ENCODE measurements at regions not wholly inside any gene's neighbourhood (a gene's known extent, or its start where the extent isn't known, plus 50 kb on each side); places are given as distances from the start of the nearest gene placed in this dataset.

DNA sequence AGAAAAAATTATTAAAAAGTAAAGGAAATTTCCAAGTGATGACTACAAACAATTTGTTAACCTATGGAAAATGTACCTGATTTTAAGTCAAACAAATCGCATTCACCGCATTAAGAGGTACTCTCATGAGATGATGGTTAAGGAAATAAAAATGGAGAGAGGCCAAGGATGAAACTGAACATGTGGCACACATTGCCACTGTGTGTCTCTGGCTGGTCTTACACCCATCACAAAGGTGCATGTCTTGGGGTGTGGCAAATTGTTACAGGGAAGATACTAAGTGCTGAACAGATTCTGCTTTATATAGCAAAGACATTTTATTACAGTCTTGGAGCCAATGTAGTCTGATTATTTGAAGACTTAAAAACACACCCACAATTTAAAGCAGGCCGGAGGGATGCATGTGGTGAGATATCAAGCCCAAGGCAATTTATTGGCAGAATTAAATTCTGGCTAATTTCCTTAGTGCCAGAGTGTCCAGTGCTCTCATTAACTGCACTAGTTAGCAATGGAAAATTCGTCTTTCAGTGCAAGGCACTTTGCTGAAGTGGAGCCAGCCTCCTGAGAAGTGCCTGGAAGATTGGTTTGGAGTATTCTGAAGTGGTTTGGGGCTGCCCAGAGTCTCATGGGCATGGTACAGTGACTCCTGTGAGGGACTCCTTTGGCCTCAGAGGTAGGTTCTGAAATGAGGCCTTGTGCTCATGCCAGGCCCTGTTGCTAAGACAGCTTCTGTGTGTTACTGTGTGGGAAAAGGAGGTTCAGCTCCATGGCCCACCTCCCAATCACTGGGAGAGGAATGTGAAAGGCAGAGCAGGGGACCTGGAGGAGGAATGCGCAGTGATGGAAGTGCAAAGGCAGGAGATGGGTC is 166.9 kb downstream of the BRMS1L start:
- no peak for DNase-seq
- intact Hi-C loops (cut with DNase I) = no loop called here

DNA sequence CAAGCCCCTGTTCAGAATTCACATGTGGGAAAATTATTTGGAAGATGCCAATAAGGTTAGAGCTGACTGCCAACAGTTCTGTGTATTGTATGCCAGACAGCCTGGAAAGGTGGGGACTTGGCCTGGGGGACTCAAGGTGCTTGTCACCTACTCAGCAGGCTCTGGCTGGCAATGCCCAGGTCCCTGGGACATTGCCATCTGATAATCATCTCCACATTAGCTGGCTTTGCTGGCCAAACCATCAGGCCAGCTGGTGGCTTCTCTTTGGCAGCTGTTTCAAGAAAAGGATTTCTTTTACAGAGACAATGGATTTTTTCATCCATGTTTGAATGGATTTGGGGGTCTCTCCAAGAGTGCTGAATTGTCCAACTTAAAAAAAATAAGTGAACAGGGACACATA is 165.2 kb downstream of the BRMS1L start:
- DNase-seq = no peak
- intact Hi-C loops (cut with DNase I) = no loop called here

DNA sequence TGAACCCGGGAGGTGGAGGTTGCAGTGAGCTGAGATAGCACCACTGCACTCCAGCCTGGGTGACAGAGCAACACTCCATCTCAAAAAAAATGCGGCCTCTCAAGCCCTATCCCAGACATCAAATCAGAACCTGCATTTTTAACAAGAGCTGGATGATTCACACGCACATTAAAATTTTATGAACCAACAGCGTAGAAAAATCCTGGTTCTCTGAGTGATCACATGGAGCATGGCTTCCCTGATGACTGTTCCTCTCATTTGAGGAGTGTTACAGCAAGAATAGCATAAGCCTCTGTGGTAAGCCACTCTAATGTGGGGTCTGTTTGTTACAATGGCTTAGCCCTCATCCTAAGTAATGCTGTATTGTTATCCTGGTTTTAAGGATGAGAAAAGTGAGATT is 163.6 kb downstream of the BRMS1L start:
- no peak for DNase-seq
- intact Hi-C loops (cut with DNase I) = no loop called here

DNA sequence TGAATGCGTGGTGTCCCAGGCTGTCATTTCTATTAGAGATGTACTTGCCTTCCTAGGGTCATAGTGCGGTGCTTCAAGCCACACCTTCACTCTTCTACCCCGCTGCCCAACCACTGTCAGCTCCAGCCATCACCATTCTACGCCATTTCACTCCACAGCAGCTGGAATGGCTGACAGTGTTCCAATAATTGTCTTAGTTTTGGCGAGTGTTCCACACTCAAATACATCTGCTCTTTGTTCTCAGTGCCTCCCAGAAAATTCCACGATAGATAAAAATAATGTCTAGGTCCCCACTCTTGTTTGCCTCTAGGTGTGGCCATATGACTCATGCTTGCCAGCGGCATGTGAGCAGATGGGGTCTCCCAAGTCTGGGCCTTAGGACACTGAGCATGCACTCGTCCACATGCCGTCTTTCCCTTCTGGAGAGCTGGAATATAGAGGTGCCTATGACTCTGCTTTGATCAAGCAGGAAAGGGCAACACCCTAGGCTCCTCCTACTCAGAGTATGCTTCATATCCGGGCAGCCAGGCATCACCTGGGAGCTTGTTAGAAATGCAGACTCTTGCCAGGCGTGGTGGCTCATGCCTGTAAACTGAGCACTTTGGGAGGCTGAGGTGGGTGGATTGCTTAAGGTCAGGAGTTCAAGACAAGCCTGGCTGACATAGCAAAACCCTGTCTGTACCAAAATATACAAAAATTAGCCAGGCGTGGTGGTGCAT is 163.0 kb downstream of the BRMS1L start:
- DNase-seq = peak in 2 of 10 donors; percentile 41 to 75
- intact Hi-C loops (cut with DNase I) = no loop called here

DNA sequence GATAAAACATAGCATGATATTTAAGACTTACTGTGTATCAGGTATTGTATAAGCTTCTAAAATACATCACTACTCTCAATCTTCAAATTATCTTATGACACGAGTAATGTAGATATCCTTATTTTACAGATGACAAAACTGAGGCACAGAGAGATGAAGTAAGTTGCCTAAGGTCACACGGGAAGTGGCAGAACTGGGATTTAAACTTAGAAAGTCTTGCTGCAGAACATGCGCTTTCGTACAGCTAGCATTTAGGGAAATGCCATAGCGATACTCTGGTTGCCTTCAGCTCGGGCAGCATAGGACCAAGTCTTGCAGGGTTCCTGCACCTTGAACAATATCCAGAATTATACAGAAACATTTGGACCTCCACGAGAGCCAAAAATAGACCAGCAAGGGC is 162.4 kb downstream of the BRMS1L start:
- intact Hi-C loops (cut with DNase I) = no loop called here
- no peak for DNase-seq

DNA sequence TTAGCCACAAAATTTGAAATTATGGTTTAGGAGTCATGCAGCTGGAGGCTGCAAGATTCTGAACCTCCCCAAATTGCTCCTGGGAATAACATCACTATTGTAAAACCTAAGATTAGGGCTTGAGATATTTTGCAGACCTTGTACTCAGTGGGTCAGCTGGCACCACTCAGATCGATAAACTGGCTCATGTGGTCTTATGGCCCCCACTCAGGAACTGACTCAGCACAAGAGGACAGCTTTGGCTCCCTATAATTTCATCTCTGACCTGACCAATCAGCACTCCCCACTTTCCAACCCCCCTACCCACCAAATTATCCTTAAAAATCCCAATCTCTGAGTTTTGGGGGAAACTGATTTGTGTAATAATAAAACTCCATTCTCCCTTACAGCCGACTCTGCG is 161.6 kb downstream of the BRMS1L start:
- intact Hi-C loops (cut with DNase I) = no loop called here
- no peak for DNase-seq

DNA sequence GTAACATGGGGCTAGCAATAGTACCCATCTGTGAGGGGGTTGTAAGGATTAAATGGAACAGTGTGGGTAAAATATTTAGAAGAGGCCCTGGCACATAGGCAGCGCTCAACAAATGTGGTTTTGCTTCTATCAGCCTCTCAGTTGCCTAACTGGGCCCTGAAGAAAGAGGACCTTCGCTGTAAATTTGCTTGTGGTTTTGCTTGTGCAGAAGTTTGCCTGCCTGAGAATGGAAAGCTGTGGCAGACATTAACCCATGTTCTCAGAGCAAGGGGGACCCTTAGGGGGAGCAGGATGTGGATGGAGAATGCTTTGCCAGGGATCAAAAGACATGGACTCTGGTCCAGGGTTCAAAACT is 160.1 kb downstream of the BRMS1L start:
- intact Hi-C loops (cut with DNase I) = no loop called here
- DNase-seq = no peak

DNA sequence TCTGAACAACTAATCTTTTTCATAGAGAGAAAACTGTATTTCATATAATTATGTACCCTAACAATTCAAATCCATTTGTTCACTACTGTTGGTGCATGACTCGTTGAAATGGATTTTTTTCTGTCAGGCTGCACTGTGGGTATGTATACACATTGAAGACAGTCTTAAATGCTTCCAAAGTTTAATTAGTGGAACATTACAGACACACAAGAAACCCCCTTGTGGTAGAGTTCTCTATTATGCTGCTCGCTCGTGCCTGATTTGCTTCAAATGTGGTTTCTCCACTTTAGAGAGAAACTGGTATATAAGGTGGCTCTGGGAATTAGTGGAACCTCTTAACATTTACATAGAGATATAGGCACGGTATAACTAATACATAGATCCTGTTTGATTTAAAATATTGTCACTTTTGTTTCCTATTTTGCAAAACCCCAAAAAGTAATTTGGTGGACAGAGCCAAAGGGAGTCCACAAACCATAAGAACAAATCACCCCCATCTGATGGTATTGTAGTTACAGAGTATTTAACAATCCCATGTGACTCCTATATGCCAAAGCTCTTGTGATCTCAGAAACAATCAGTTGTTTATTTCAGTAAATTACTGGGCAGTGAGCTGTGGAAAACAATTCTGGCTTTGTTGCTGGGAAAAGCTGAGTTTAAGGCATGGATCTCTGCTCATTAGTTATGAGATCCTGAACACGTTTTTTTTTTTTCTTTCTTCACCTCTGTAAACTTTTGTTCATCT is 159.5 kb downstream of the BRMS1L start:
- intact Hi-C loops (cut with DNase I) = no loop called here
- no peak for DNase-seq

DNA sequence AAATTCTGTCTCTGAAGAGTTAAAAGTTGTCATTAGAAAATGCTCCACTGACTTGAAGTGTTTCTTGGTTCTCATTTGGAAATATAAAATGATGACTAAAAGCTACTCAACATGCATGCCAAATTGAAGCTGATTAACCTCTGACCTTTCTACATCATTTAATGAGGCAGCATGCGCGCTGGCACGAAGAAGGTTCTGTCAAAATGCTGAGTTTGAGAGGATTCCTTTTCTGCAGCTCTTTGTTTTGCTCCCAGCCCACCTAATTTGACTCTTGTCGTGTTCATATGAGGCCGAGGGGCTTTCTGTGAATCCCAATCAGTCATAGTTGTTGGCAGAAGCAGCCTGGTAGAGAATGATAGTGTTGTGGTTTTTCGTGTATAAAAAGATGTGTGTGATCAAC is 153.4 kb downstream of the BRMS1L start:
- intact Hi-C loops (cut with DNase I) = no loop called here
- no peak for DNase-seq

DNA sequence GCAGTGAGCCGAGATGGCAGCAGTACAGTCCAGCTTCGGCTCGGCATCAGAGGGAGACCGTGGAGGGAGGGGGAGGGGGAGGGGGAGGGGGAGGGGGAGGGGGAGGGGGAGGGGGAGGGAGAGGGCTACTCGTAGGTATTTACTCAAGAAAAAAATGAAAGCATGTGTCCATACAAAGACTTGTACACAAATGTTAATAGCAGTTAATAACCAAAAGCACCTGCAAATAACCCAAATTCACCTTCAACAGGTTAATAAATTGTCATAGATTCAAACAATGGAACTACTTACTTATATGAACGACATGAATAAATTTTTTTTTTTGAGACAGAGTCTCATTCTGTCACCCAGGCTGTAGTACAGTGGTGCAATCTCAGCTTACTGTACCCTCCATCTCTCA is 152.4 kb downstream of the BRMS1L start:
- no peak for DNase-seq
- intact Hi-C loops (cut with DNase I) = no loop called here

DNA sequence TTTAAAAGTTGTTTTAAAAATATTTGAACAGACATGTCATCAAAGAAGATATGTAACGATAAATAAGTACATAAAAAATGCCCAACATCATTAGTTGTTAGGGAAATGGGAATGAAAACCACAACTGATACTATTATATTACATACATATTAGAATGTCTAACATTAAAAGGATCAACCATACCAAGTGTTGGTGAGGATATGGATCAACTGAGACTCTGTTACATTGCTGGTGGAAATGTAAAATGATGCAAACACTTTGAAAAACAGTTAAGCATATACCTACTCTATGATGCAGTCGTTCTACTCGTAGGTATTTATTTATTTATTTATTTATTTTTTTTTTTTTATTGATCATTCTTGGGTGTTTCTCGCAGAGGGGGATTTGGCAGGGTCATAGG is 149.7 kb downstream of the BRMS1L start:
- intact Hi-C loops (cut with DNase I) = no loop called here
- DNase-seq = no peak

DNA sequence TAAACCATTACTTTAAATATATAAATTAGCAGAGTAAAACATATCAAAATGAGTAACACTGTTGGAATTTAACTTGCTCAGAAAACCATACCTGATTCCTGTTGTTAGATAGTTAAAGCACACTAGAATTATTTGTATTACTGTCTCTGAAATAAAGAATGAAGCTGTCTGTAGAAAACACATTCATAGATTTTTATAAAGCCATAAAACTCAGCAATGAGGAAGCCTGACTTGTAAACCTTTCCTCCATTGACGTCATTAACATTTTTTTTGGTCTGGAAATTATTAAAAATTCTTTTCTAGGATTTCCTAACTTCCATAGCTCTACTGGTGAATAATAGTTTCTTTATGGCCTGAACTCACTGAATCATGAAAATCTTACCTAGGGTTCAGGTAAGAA is 147.6 kb downstream of the BRMS1L start:
- no peak for DNase-seq
- intact Hi-C loops (cut with DNase I) = no loop called here

DNA sequence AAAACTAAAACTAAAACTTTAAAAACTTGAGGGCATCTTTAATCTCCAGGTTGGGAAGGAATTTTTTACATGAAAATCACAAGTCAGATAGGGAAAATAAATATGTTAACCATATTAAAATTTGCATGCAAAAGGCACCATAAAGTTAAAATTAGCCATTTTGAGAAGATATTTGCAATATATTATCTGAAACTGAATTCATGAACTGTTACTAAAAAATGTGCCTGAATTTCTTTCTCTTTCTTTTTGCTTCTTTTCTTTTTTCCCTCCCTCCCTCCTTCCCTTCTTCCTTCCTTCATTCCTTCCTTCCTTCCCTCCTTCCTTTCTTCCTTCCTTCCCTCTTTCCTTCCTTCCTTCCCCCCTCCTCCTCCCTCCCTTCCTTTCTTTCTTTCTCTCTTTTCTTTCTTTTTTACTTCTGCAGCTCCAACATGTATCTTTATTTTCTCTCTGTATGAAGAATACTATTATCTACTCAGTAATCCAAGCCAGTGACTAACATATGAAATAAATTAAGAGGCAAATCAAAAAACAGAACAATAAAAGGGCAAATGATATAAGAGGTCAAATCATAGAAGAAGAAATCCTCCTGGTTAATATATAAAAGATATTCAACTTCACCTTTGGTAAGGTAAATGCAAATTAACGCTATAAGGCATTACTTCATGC is 146.0 kb downstream of the BRMS1L start:
- intact Hi-C loops (cut with DNase I) = no loop called here
- no peak for DNase-seq

DNA sequence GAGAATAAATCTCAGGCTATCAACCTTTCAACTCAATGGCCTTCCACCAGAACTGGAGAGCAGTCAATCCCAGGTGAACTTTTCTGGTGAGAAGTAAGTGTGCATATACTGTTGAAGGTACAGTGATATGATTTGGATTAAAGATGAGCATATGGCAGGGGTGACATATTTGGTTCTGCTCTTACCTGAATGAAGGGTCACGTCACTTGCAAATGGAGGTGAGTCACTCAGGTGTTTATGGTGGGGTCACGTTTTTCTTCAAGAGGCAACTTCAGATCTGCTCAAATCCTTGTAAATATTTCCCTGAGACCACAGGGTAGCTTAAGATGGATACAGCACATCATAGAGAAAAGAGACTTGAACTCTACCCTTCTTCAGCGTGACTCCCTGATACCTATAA is 143.2 kb downstream of the BRMS1L start:
- no peak for DNase-seq
- intact Hi-C loops (cut with DNase I) = loop anchor here (10.0 kb wide), 1 partner anchor 405 kb away; no protein-coding TSS in a partner anchor

DNA sequence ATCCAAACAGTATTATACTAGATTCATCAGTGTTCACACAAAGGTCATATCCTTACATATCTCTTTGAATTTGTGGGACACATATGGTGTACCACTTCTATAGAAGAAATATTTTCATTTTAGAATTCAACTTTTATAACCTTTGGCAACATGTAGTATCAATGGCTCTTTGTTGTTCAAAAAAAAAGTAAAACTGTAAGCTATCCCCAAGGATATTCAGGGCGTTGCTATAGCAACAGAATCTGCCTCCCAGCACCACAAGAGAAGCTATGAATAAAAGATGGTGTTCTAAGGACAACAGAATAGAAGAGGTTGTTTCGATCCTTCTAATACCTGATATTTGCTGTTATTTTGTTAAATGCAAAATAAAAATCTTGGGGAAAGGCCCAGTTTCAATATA is 139.3 kb downstream of the BRMS1L start:
- peak in 1 of 10 donors; percentile 21 for DNase-seq
- intact Hi-C loops (cut with DNase I) = loop anchor here (10.0 kb wide), 1 partner anchor 409 kb away; no protein-coding TSS in a partner anchor

DNA sequence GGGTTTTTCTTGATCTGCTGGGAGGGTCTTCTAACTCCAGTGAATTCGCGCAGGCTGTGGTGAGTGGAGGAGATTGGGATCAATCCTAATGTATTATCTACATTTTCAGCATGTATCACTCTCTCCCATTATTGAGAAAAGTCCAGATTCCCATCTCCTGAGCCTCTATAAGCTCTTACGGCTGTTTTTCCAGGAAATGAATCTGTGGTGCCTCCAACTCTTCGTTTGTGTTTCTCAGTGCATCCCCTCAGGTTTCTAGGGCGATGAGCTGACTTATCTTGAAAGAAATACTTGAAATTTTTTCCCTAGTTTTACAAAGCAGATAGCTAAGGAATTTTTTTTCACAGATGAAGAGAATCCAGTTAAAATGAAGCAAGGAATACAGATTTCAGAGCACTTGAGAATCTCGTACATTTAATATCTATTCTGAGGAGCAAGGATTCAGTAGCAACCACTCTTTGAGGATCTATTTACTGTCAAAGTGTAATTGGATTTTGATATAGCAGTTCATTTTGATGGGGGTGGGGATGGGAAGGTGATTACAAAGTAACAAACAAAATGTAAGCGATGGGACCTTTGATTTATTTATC is 138.7 kb downstream of the BRMS1L start:
- intact Hi-C loops (cut with DNase I) = loop anchor here (10.0 kb wide), 1 partner anchor 410 kb away; no protein-coding TSS in a partner anchor
- DNase-seq = no peak

DNA sequence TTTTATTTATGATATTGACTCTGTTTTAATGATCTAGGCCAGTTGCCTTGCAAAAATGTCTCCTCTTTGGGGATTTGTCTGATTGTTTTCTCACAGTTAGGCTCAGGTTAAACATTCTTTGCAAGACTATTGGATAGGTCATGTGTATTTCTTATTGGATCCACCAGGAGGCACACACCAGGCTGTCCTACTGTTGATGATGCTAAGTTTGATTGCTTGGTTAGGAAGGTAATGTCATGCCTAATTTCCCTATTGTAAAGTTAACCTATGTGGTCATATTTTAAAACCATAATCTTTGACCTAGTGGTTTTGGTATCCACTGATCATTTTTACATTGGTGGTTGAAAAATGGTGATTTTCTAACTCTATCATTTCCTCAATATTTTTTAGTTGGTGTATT is 137.1 kb downstream of the BRMS1L start:
- intact Hi-C loops (cut with DNase I) = loop anchor here (10.0 kb wide), 1 partner anchor 412 kb away; no protein-coding TSS in a partner anchor
- DNase-seq = no peak

DNA sequence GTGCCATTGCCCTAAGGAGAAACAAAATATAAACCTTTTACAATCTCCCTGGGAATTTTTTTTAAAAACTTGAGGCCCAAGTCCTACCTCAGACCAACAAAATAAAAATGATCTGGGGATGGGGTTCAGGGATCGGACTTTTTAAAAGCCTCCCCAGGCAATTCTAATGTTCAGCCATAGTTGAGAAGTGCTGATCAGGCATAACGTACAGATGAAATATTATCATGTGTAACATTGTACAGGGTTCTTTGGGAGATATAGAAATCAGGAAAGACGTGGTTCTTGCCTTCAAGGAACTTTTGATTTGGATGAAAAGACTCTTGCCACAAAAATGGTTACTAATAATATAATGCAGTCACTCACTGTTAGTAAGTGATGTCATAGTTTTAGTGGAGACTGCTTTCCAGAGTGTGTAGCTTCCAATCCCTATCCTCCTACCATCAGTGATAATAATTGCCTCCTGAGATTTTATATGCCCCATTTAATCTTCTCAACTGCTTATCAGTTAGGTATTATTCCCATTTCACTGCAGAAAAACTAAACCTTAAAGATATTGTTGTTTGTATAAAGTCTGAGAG is 135.6 kb downstream of the BRMS1L start:
- intact Hi-C loops (cut with DNase I) = loop anchor here (10.0 kb wide), 1 partner anchor 413 kb away; no protein-coding TSS in a partner anchor
- DNase-seq = no peak

DNA sequence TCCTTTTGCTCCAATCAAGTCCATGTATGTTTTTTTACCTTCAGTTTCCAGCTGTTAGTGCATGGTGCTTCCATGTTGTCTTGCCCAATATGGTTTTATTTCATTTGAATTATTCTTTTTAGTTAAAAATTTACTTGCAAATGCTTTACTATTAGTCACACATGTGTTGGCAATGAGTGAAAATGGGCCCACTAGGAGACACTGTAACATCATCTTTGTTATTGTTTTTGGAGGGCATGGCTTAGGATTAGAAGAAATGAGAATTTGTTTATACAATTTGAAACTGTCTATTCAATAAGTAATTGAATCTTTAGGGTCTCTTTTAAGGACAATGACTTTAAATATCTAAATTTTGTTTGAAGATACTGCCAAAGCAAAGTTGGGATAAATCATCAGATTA is 133.7 kb downstream of the BRMS1L start:
- intact Hi-C loops (cut with DNase I) = loop anchor here (1.0 to 10.0 kb wide), 2 partner anchors 109 to 415 kb away; no protein-coding TSS in a partner anchor
- peak in 1 of 10 donors; percentile 13 for DNase-seq

DNA sequence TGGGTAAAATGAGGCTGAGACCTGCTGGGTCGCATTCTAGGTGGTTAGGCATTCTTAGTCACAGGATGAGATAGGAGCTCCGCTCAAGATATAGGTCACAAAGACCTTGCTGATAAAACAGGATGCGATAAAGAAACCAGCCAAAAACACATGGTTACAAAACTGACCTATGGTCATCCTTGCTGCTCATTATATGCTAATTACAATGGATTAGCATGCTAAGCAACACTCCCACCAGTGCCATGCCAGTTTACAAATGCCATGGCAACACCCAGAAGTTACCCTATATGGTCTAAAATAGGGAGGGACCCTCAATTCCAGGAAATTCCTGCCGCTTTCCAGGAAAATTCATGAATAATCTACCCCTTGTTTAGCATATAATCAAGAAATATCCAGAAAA is 132.4 kb downstream of the BRMS1L start:
- intact Hi-C loops (cut with DNase I) = no loop called here
- DNase-seq = no peak
